ENCODE measurements at regions not wholly inside any gene's neighbourhood (a gene's known extent, or its start where the extent isn't known, plus 50 kb on each side); places are given as distances from the start of the nearest gene placed in this dataset.

- TF ChIP-seq CTCF (conservative IDR thresholded peaks at IDR 0.05; ENCODE audit: low read depth in 2 of 2) (peak; percentile 28 to 49; a peak in 3 of 4 replicates), EZH2 (IDR thresholded peaks at IDR 0.05; ENCODE audit: low read depth, unreplicated experiment) (no peak), REST (IDR thresholded peaks at IDR 0.05; ENCODE audit: unreplicated experiment) (no peak), POLR2AphosphoS5 (IDR thresholded peaks at IDR 0.05; ENCODE audit: low read depth) (no peak), JUNB (IDR thresholded peaks at IDR 0.05; ENCODE audit: unreplicated experiment) (no peak), EZH2phosphoT487 (IDR thresholded peaks at IDR 0.05; ENCODE audit: unreplicated experiment) (no peak), ETS1 (IDR thresholded peaks at IDR 0.05) (no peak), ZNF462 (CRISPR knock-in tag; IDR thresholded peaks at IDR 0.05) (no peak), CREB1 (CRISPR knock-in tag; IDR thresholded peaks at IDR 0.05; ENCODE audit: low read depth) (no peak), ZNF331 (CRISPR knock-in tag; IDR thresholded peaks at IDR 0.05; ENCODE audit: low read depth) (no peak), STAT1 (IDR thresholded peaks at IDR 0.05; ENCODE audit: unreplicated experiment) (no peak)
Observed at GRCh38 chr3:159112724-159113123, 310.9 kb downstream of the MFSD1 start.
